Transverse colon (tissue), 4 donors: ENCODE measurements at regions not wholly inside any gene's neighbourhood (a gene's known extent, or its start where the extent isn't known, plus 50 kb on each side); places are given as distances from the start of the nearest gene placed in this dataset.
"Not testable (repeated sequence)": the region's sequence is repeated elsewhere in the genome, so short reads cannot be mapped to it uniquely, and the experiment has no call there.

Source experiments
- DNase-seq: peaks from one replicate; pipeline ENCODE4 v3.0.0-alpha.2; 2019
- H3K27ac ChIP-seq, 4 donors: fragments of 200-600 bp; sonication (generic); 2 replicates each; pipeline ENCODE4 v1.5.1; 2016 to 2018; ENCODE audit warnings: inconsistent platforms in 4 of 4
- H3K27me3 ChIP-seq: fragments of 200-600 bp; sonication (generic); 2 replicates; pipeline ENCODE4 v1.5.1; 2017; ENCODE audit warnings: inconsistent platforms
- H3K36me3 ChIP-seq, 4 donors: fragments of 200-600 bp; sonication (generic); 2 replicates each; pipeline ENCODE4 v1.5.1; 2017 to 2019; ENCODE audit warnings: inconsistent platforms in 4 of 4
- H3K4me1 ChIP-seq, 4 donors: fragments of 200-600 bp; sonication (generic); 2 replicates each; pipeline ENCODE4 v1.5.1; 2017 to 2020; ENCODE audit warnings: inconsistent platforms in 4 of 4
- H3K4me3 ChIP-seq, 4 donors: fragments of 200-600 bp; sonication (generic); 1 replicate in 1 of 4; 2 replicates in 3 of 4; pipeline versions ENCODE4 v1.5.1 to v1.6.1; 2017 to 2019; ENCODE audit warnings: inconsistent platforms in 4 of 4
- H3K9me3 ChIP-seq, 2 donors: fragments of 200-600 bp; sonication (generic); 2 replicates each; pipeline ENCODE4 v1.5.1; 2017 to 2019; ENCODE audit warnings: inconsistent platforms in 2 of 2
- CTCF ChIP-seq, 5 experiments: fragments of 200-600 bp in 3 of 5; fragments of 450-650 bp in 2 of 5; sonication (generic) in 3 of 5; IDR thresholded peaks; 1 replicate in 2 of 5; 2 replicates in 3 of 5; pipeline ENCODE4 v1.5.1; 2016 to 2017; ENCODE audit warnings: antibody characterized with exemption in 5 of 5, inconsistent platforms in 3 of 5, mild to moderate bottlenecking in 2 of 5, moderate library complexity in 1 of 5
- EP300 ChIP-seq: sonication (generic); formaldehyde crosslinking; IDR thresholded peaks from one replicate; pipeline ENCODE4 v1.6.1; 2017; ENCODE audit warnings: antibody characterized with exemption, low read depth
- POLR2A ChIP-seq: fragments of 450-650 bp; IDR thresholded peaks from one replicate; pipeline ENCODE4 v1.6.1; 2016; ENCODE audit warnings: antibody characterized with exemption, mild to moderate bottlenecking, moderate library complexity
- POLR2AphosphoS5 ChIP-seq, 3 donors: sonication (generic); formaldehyde crosslinking; IDR thresholded peaks; one replicate each; pipeline ENCODE4 v1.6.1; 2016; ENCODE audit warnings: antibody characterized with exemption in 3 of 3
- WGBS, 2 donors: methylation state at CpG; one replicate each; pipeline ENCODE4 v1.1.5; 2018; ENCODE audit warnings: low coverage in 1 of 2; 5-methylcytosine and 5-hydroxymethylcytosine counted together
- in situ Hi-C, 4 donors: fragments of 200-750 bp; cut with MboI; loops; one replicate each; pipeline versions ENCODE4 v1.15.0 to v1.15.1; 2017; ENCODE audit warnings: low sequenced_read_pairs in 3 of 4, low pct_ligation_motif_present in 1 of 4, low pct_unique_long_range_greater_than_20kb in 1 of 4
- intact Hi-C: fragments of 100-400 bp; cut with DNase I; formaldehyde crosslinking; loops from one replicate; pipeline ENCODE4 v1.15.1; 2023; ENCODE audit warnings: low total_unique reads

GRCh38 chr5:124025306-124025845 lies 513.4 kb downstream of the CSNK1G3 start:
- 84 to 85% methylated on average over 6 of the region's 6 CpGs for WGBS, 2 donors
- no peaks in the 10 kb centered on the region for H3K9me3 ChIP-seq
- no peaks in the 10 kb centered on the region for H3K4me1 ChIP-seq
- H3K27me3 ChIP-seq, result no peaks in the 10 kb centered on the region
- H3K4me3 ChIP-seq, result no peak overlapping the region
- no peak overlapping the region for H3K27ac ChIP-seq
- no peak for DNase-seq
- TF ChIP-seq EP300 (no peak), CTCF (IDR thresholded peaks at IDR 0.05) (no peak), POLR2AphosphoS5 (IDR thresholded peaks at IDR 0.05) (no peak), POLR2A (no peak)
- H3K36me3 ChIP-seq, result no peaks in the 10 kb centered on the region
- intact Hi-C loops, result no loop called here
- in situ Hi-C loops, result no loop called here

GRCh38 chr5:124022966-124023365 lies 511.0 kb downstream of the CSNK1G3 start:
- no peaks in the 10 kb centered on the region for H3K27me3 ChIP-seq
- H3K9me3 ChIP-seq, result no peaks in the 10 kb centered on the region
- no peak for DNase-seq
- H3K4me3 ChIP-seq, result no peak overlapping the region
- no peaks in the 10 kb centered on the region for H3K4me1 ChIP-seq
- in situ Hi-C loops (no loop called here), intact Hi-C loops (no loop called here)
- WGBS, 2 donors, result 91 to 92% methylated on average over 3 of the region's 3 CpGs
- no peaks in the 10 kb centered on the region for H3K36me3 ChIP-seq
- no peak overlapping the region for H3K27ac ChIP-seq
- TF ChIP-seq POLR2AphosphoS5 (IDR thresholded peaks at IDR 0.05) (no peak), CTCF (IDR thresholded peaks at IDR 0.05) (no peak), EP300 (no peak), POLR2A (no peak)

- Histone ChIP-seq H3K27me3 (no peaks in the 10 kb centered on the region), H3K27ac (no peak overlapping the region), H3K9me3 (no peaks in the 10 kb centered on the region), H3K4me3 (no peak overlapping the region), H3K4me1 (no peaks in the 10 kb centered on the region), H3K36me3 (no peaks in the 10 kb centered on the region)
- no peak for TF ChIP-seq EP300
- no peak for TF ChIP-seq CTCF (IDR thresholded peaks at IDR 0.05)
- no peak for TF ChIP-seq POLR2AphosphoS5 (IDR thresholded peaks at IDR 0.05)
- TF ChIP-seq POLR2A, result no peak
- 98 to 100% methylated on average over 1 of the region's 1 CpG for WGBS, 2 donors
- intact Hi-C loops (no loop called here), in situ Hi-C loops (no loop called here)
- no peak for DNase-seq
Measured at GRCh38 chr5:124021776-124022175, 509.8 kb downstream of the CSNK1G3 start.

GRCh38 chr5:124021066-124021641 lies 509.2 kb downstream of the CSNK1G3 start:
- in situ Hi-C loops, result no loop called here
- DNase-seq, result no peak
- H3K9me3 ChIP-seq, result no peaks in the 10 kb centered on the region
- H3K27ac ChIP-seq, result no peak overlapping the region
- intact Hi-C loops, result no loop called here
- no peaks in the 10 kb centered on the region for H3K27me3 ChIP-seq
- no peak overlapping the region for H3K4me3 ChIP-seq
- TF ChIP-seq POLR2A (no peak), CTCF (IDR thresholded peaks at IDR 0.05) (no peak), POLR2AphosphoS5 (IDR thresholded peaks at IDR 0.05) (no peak), EP300 (no peak)
- WGBS, 2 donors, result 79% methylated on average over 1 of the region's 1 CpG; no CpG with 5 or more reads in 1 of the 2 donors
- no peaks in the 10 kb centered on the region for H3K4me1 ChIP-seq
- no peaks in the 10 kb centered on the region for H3K36me3 ChIP-seq

DNA sequence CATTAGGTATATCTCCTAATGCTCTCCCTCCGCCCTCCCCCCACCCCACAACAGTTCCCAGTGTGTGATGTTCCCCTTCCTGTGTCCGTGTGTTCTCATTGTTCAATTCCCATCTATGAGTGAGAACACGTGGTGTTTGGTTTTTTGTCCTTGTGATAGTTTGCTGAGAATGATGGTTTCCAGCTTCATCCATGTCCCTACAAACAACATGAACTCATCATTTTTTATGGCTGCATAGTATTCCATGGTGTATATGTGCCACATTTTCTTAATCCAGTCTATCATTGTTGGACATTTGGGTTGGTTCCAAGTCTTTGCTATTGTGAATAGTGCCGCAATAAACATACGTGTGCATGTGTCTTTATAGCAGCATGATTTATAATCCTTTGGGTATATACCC lies 505.3 kb downstream of the CSNK1G3 start:
- H3K9me3 ChIP-seq, in situ Hi-C loops, H3K4me3 ChIP-seq, DNase-seq, H3K27ac ChIP-seq, intact Hi-C loops, H3K36me3 ChIP-seq, H3K27me3 ChIP-seq, H3K4me1 ChIP-seq: not testable (repeated sequence)
- WGBS, 2 donors, result 55 to 96% methylated on average over 2 to 3 of the region's 5 CpGs
